Fibroblast of skin of left quadriceps (primary cell): ENCODE measurements at regions not wholly inside any gene's neighbourhood (a gene's known extent, or its start where the extent isn't known, plus 50 kb on each side); places are given as distances from the start of the nearest gene placed in this dataset.

Experiments
- DNase-seq, 2 experiments: peaks; one replicate each; pipeline ENCODE4 v3.0.0-alpha.2; 2013; ENCODE audit warnings: low read depth in 2 of 2

- DNase-seq = no peak
These were observed 55.2 kb downstream of the TTC32 start for GRCh38 chr2:19846567-19846966.

GRCh38 chr2:19846030-19846429, 55.8 kb downstream of the TTC32 start:
- DNase-seq = no peak

- DNase-seq = no peak
These were observed 56.4 kb downstream of the TTC32 start for GRCh38 chr2:19845323-19845920.

- DNase-seq = no peak
These were observed 57.0 kb downstream of the TTC32 start for GRCh38 chr2:19844750-19845149.

- no peak for DNase-seq
These were observed 57.7 kb downstream of the TTC32 start for GRCh38 chr2:19843992-19844515.

GRCh38 chr2:19841918-19842693, 59.7 kb downstream of the TTC32 start:
- no peak for DNase-seq

- no peak for DNase-seq
These were observed 62.3 kb downstream of the TTC32 start for GRCh38 chr2:19839438-19839837.

- no peak for DNase-seq
These were observed 63.2 kb downstream of the TTC32 start for GRCh38 chr2:19838616-19839015.

GRCh38 chr2:19837235-19837766, 64.5 kb downstream of the TTC32 start:
- DNase-seq = no peak

- DNase-seq = no peak
These were observed 66.0 kb downstream of the TTC32 start for GRCh38 chr2:19835781-19836281.

- DNase-seq = no peak
These were observed 67.8 kb downstream of the TTC32 start for GRCh38 chr2:19833978-19834377.

GRCh38 chr2:19829672-19830071, 72.1 kb downstream of the TTC32 start:
- no peak for DNase-seq

- no peak for DNase-seq
These were observed 74.9 kb downstream of the TTC32 start for GRCh38 chr2:19826874-19827273.

GRCh38 chr2:19823507-19823906, 78.3 kb downstream of the TTC32 start:
- no peak for DNase-seq

- DNase-seq = no peak
These were observed 82.4 kb downstream of the TTC32 start for GRCh38 chr2:19819097-19820065.

- no peak for DNase-seq
These were observed 83.2 kb downstream of the TTC32 start for GRCh38 chr2:19818543-19818942.

GRCh38 chr2:19818039-19818438, 83.7 kb downstream of the TTC32 start:
- no peak for DNase-seq

GRCh38 chr2:19815746-19816145, 86.0 kb downstream of the TTC32 start:
- DNase-seq = no peak

GRCh38 chr2:19812166-19812565, 89.6 kb downstream of the TTC32 start:
- no peak for DNase-seq

GRCh38 chr2:19811186-19811585, 90.6 kb downstream of the TTC32 start:
- no peak for DNase-seq

GRCh38 chr2:19810637-19811036, 91.1 kb downstream of the TTC32 start:
- no peak for DNase-seq

GRCh38 chr2:19810148-19810547, 91.6 kb downstream of the TTC32 start:
- DNase-seq = no peak
